ENCODE measurements at regions not wholly inside any gene's neighbourhood (a gene's known extent, or its start where the extent isn't known, plus 50 kb on each side); places are given as distances from the start of the nearest gene placed in this dataset.

- TF ChIP-seq, protein P1, sequence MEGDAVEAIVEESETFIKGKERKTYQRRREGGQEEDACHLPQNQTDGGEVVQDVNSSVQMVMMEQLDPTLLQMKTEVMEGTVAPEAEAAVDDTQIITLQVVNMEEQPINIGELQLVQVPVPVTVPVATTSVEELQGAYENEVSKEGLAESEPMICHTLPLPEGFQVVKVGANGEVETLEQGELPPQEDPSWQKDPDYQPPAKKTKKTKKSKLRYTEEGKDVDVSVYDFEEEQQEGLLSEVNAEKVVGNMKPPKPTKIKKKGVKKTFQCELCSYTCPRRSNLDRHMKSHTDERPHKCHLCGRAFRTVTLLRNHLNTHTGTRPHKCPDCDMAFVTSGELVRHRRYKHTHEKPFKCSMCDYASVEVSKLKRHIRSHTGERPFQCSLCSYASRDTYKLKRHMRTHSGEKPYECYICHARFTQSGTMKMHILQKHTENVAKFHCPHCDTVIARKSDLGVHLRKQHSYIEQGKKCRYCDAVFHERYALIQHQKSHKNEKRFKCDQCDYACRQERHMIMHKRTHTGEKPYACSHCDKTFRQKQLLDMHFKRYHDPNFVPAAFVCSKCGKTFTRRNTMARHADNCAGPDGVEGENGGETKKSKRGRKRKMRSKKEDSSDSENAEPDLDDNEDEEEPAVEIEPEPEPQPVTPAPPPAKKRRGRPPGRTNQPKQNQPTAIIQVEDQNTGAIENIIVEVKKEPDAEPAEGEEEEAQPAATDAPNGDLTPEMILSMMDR (IDR thresholded peaks at IDR 0.05) = no peak
- no peak for TF ChIP-seq SMC3 (IDR thresholded peaks at IDR 0.05; ENCODE audit: low read depth, low read length)
- no peak for TF ChIP-seq FOXJ3 (CRISPR knock-in tag; IDR thresholded peaks at IDR 0.05)
- no peak for TF ChIP-seq FOXM1 (IDR thresholded peaks at IDR 0.05; ENCODE audit: low read depth)
- TF ChIP-seq, protein P2, sequence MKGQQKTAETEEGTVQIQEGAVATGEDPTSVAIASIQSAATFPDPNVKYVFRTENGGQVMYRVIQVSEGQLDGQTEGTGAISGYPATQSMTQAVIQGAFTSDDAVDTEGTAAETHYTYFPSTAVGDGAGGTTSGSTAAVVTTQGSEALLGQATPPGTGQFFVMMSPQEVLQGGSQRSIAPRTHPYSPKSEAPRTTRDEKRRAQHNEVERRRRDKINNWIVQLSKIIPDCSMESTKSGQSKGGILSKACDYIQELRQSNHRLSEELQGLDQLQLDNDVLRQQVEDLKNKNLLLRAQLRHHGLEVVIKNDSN (IDR thresholded peaks at IDR 0.05; ENCODE audit: borderline replicate concordance, low read depth) = no peak
These were observed 1136.0 kb downstream of the PCDH17 start (continued) for GRCh38 chr13:58767566-58767965.

DNA sequence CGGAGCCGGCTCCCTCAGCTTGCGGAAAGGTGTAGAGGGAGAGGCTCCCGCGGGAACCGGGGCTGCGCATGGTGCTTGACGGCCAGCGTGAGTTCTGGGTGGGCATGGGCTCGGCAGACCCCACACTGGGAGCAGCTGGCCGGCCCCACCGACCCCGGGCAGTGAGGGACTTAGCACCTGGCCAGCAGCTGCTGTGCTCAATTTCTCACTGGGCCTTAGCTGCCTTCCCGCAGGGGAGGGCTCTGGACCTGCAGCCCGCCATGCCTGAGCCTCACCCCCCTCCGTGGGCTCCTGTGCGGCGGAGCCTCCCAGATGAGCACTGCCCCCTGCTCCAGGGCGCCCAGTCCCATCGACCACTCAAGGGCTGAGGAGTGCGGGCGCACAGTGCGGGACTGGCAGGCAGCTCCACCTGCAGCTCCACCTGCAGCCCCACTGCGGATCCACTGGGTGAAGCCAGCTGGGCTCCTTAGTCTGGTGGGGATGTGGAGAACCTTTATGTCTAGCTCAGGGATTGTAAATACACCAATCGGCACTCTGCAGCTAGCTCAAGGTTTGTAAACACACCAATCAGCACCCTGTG lies 1141.8 kb downstream of the PCDH17 start:
- TF ChIP-seq FOXJ3 (CRISPR knock-in tag; IDR thresholded peaks at IDR 0.05) (no peak), EP300 (IDR thresholded peaks at IDR 0.05; ENCODE audit: borderline replicate concordance in 1 of 2, low read depth in 1 of 2, low read length in 1 of 2) (no peak), FOSL2 (IDR thresholded peaks at IDR 0.05; ENCODE audit: borderline replicate concordance, low read depth) (no peak), SIN3A (IDR thresholded peaks at IDR 0.05; ENCODE audit: borderline replicate concordance, low read depth, low read length) (no peak), TAF1 (IDR thresholded peaks at IDR 0.05; ENCODE audit: borderline replicate concordance, low read depth, low read length) (no peak), NFIC (IDR thresholded peaks at IDR 0.05; ENCODE audit: borderline replicate concordance) (no peak), GATA2 (CRISPR knock-in tag; IDR thresholded peaks at IDR 0.05) (no peak), GABPA (IDR thresholded peaks at IDR 0.05; ENCODE audit: low read depth) (no peak), FOXM1 (IDR thresholded peaks at IDR 0.05; ENCODE audit: low read depth) (no peak), MXI1 (IDR thresholded peaks at IDR 0.05; ENCODE audit: low read depth, low read length) (no peak), RAD21 (IDR thresholded peaks at IDR 0.05; ENCODE audit: low read length) (no peak), USF2 (IDR thresholded peaks at IDR 0.05; ENCODE audit: borderline replicate concordance, low read depth, low read length) (no peak)
- ChIA-PET CTCF (no interaction called here), POLR2A (no interaction called here)
- no peak overlapping the region for H3K4me3 ChIP-seq (ENCODE audit: low read depth in 2 of 2, low read length in 1 of 2)
- no CpG with 5 or more reads among the region's 25 CpGs for WGBS (ENCODE audit: low lambda C conversion rate)
- H3K27me3 ChIP-seq (ENCODE audit: insufficient read depth) = no peaks in the 10 kb centered on the region
- no peak overlapping the region for H3K4me2 ChIP-seq
- no peak overlapping the region for H3K9ac ChIP-seq
- H3K79me2 ChIP-seq (ENCODE audit: insufficient read depth) = no peaks in the 10 kb centered on the region
- H3K27ac ChIP-seq (ENCODE audit: low read depth in 2 of 2, low read length in 1 of 2) = no peak overlapping the region
- H4K20me1 ChIP-seq (ENCODE audit: insufficient read depth) = no peaks in the 10 kb centered on the region
- H3F3A ChIP-seq (replicated peaks; ENCODE audit: insufficient read depth) = no peaks in the 10 kb centered on the region
- H3K9me2 ChIP-seq = no peaks in the 10 kb centered on the region
- no peak for DNase-seq
- H3K36me3 ChIP-seq (replicated peaks in 1 of 2; ENCODE audit: control insufficient read depth in 1 of 2, insufficient read depth in 2 of 2, low read length in 1 of 2) = no peaks in the 10 kb centered on the region
- no peak overlapping the region for H2AFZ ChIP-seq (ENCODE audit: low read depth)
- H3K4me1 ChIP-seq (ENCODE audit: control insufficient read depth in 1 of 2, insufficient read depth in 2 of 2, low read depth in 1 of 2, low read length in 1 of 2) = no peaks in the 10 kb centered on the region
- H3K9me3 ChIP-seq = no peaks in the 10 kb centered on the region
